Endothelial cell of umbilical vein (primary cell): ENCODE measurements at regions not wholly inside any gene's neighbourhood (a gene's known extent, or its start where the extent isn't known, plus 50 kb on each side); places are given as distances from the start of the nearest gene placed in this dataset.

ENCODE experiments used
- BruUV-seq: library from RNA; stranded (reverse); fragments of 400-500 nt; replicated peaks from 2 replicates; lab custom pipeline; 2021; lab: Mats Ljungman, UMichigan
- CTCF ChIA-PET: fragments of 300-600, 350-600 bp; sonication (Branson Sonifier 250); formaldehyde crosslinking; loops from one replicate; lab custom pipeline; 2021; ENCODE audit warnings: antibody characterized with exemption, inconsistent platforms; lab: Charles Lee
- POLR2A ChIA-PET: fragments of 300-600, 350-600 bp; sonication (Branson Sonifier 250); formaldehyde crosslinking; loops from one replicate; lab custom pipeline; 2021; ENCODE audit warnings: antibody characterized with exemption, inconsistent platforms; lab: Charles Lee
- DNase-seq: peaks from one replicate; pipeline ENCODE4 v3.0.0-alpha.2; 2011; ENCODE audit warnings: low read depth, low spot score
- FAIRE-seq: peaks from 2 replicates; lab custom pipeline; 2011; peaks lifted over from hg19 to GRCh38; lab: Jason Lieb, UNC
- H2AFZ ChIP-seq: 2 replicates; pipeline ENCODE4 v1.6.0; 2012; ENCODE audit warnings: low read depth, low read length, control low read depth, inconsistent platforms
- H3K27ac ChIP-seq: 2 replicates; pipeline ENCODE4 v1.5.1; 2011; ENCODE audit warnings: low read depth, mild to moderate bottlenecking, control low read depth, low read length, moderate library complexity; ENCODE audit not compliant: insufficient read depth
- H3K27me3 ChIP-seq, 2 experiments: 2 replicates each; pipeline versions ENCODE4 v1.6.0 to v1.6.1; 2011; ENCODE audit warnings: low read length in 2 of 2, mixed read lengths in 1 of 2; ENCODE audit not compliant: control insufficient read depth in 2 of 2, insufficient read depth in 2 of 2
- H3K36me3 ChIP-seq, 2 experiments: 2 replicates in 1 of 2; 3 replicates in 1 of 2; pipeline ENCODE4 v1.5.1; 2011; ENCODE audit warnings: low read length in 2 of 2, mild to moderate bottlenecking in 1 of 2, moderate library complexity in 1 of 2; ENCODE audit not compliant: control insufficient read depth in 2 of 2, insufficient read depth in 2 of 2; ENCODE audit errors: extremely low read depth in 1 of 2
- H3K4me1 ChIP-seq: 3 replicates; pipeline ENCODE4 v1.5.1; 2011; ENCODE audit warnings: mild to moderate bottlenecking, low read length; ENCODE audit not compliant: control insufficient read depth, insufficient read depth; ENCODE audit errors: extremely low read depth
- H3K4me2 ChIP-seq: 2 replicates; pipeline ENCODE4 v1.6.1; 2011; ENCODE audit warnings: low read length, control low read depth, mixed read lengths; ENCODE audit not compliant: insufficient read depth
- H3K4me3 ChIP-seq, 3 experiments: fragments of 200-600 bp in 1 of 3; sonication (generic), shearing (Covaris generic) in 1 of 3; replicated peaks in 1 of 3; 2 replicates each; pipeline ENCODE4 v1.5.1; 2011 to 2016; ENCODE audit warnings: control low read depth in 3 of 3, low read length in 3 of 3, mild to moderate bottlenecking in 2 of 3, inconsistent platforms in 1 of 3, low read depth in 1 of 3, moderate library complexity in 1 of 3; ENCODE audit not compliant: insufficient read depth in 1 of 3
- H3K79me2 ChIP-seq: 2 replicates; pipeline ENCODE4 v1.6.0; 2012; ENCODE audit warnings: low read length, inconsistent platforms; ENCODE audit not compliant: control insufficient read depth, insufficient read depth
- H3K9ac ChIP-seq: replicated peaks from 2 replicates; pipeline ENCODE3; 2011; ENCODE audit warnings: low read length, control low read depth; ENCODE audit not compliant: insufficient read depth; ENCODE audit errors: extremely low read depth
- H3K9me1 ChIP-seq: replicated peaks from 3 replicates; pipeline ENCODE4 v1.6.0; 2011; ENCODE audit warnings: mild to moderate bottlenecking, low read length; ENCODE audit not compliant: control insufficient read depth, insufficient read depth; ENCODE audit errors: extremely low read depth
- H3K9me3 ChIP-seq: replicated peaks from 2 replicates; pipeline ENCODE4 v1.5.1; 2012; ENCODE audit warnings: low read length, inconsistent platforms; ENCODE audit not compliant: control insufficient read depth, insufficient read depth
- H4K20me1 ChIP-seq: replicated peaks from 2 replicates; pipeline ENCODE3; 2011; ENCODE audit warnings: mild to moderate bottlenecking, low read length; ENCODE audit not compliant: control insufficient read depth, insufficient read depth; ENCODE audit errors: extremely low read depth
- CTCF ChIP-seq, 2 donors: IDR thresholded peaks; 1 replicate in 1 of 2; 2 replicates in 1 of 2; pipeline ENCODE4 v1.5.1; 2011; ENCODE audit warnings: low read length in 2 of 2, mild to moderate bottlenecking in 2 of 2, moderate library complexity in 2 of 2, control low read depth in 1 of 2, inconsistent platforms in 1 of 2, low read depth in 1 of 2; ENCODE audit not compliant: insufficient read depth in 1 of 2; ENCODE audit errors: extremely low read depth in 1 of 2
- EZH2 ChIP-seq: IDR thresholded peaks from 2 replicates; pipeline ENCODE4 v1.6.1; 2012; ENCODE audit warnings: borderline replicate concordance, low read depth, mild to moderate bottlenecking, moderate library complexity, low read length, inconsistent platforms; ENCODE audit not compliant: severe bottlenecking
- FOS ChIP-seq: IDR thresholded peaks from 2 replicates; pipeline ENCODE4 v1.6.1; 2011; ENCODE audit warnings: mild to moderate bottlenecking, low read length, moderate library complexity, borderline replicate concordance; ENCODE audit not compliant: insufficient read depth
- GATA2 ChIP-seq: IDR thresholded peaks from 2 replicates; pipeline ENCODE4 v1.7.0; 2011; ENCODE audit warnings: low read depth, mild to moderate bottlenecking, moderate library complexity, mixed read lengths, low read length; ENCODE audit not compliant: insufficient read length, insufficient read depth
- JUN ChIP-seq: IDR thresholded peaks from 2 replicates; pipeline ENCODE4 v1.6.1; 2011; ENCODE audit warnings: borderline replicate concordance, low read depth; ENCODE audit not compliant: insufficient read length, insufficient read depth
- MAX ChIP-seq: IDR thresholded peaks from 2 replicates; pipeline ENCODE4 v1.6.1; 2011; ENCODE audit not compliant: insufficient read depth, insufficient read length
- MYC ChIP-seq: IDR thresholded peaks from one replicate; pipeline ENCODE4 v1.6.1; 2011; ENCODE audit warnings: mild to moderate bottlenecking, low read depth, low read length
- POLR2A ChIP-seq: IDR thresholded peaks from 2 replicates; pipeline ENCODE4 v1.6.1; 2012; ENCODE audit warnings: low read depth, mild to moderate bottlenecking, control low read depth, low read length
- POLR2AphosphoS5 ChIP-seq: IDR thresholded peaks from 2 replicates; pipeline ENCODE4 v1.6.1; 2012; ENCODE audit warnings: low read depth, mild to moderate bottlenecking, control low read depth, low read length, moderate library complexity; ENCODE audit not compliant: insufficient read depth
- dilution Hi-C: fragments of 300-500 bp; cut with MboI; formaldehyde crosslinking; loops from one replicate; pipeline ENCODE4 v1.15.0; 2019; ENCODE audit warnings: low sequenced_read_pairs; ENCODE audit not compliant: extremely low pct_ligation_motif_present
- intact Hi-C: fragments of 100-400 bp; cut with micrococcal nuclease; formaldehyde crosslinking; loops from one replicate; pipeline ENCODE4 v1.10.0; 2022

- POLR2A ChIA-PET: no interaction called here
- H3K4me2 ChIP-seq: no peak overlapping the region
- no peak overlapping the region for H3K27ac ChIP-seq
- no peaks in the 10 kb centered on the region for H3K9me3 ChIP-seq
- no peak overlapping the region for H2AFZ ChIP-seq
- no peaks in the 10 kb centered on the region for H3K4me1 ChIP-seq
- CTCF ChIA-PET: no interaction called here
- intact Hi-C loops: no loop called here
- no peak overlapping the region for H3K4me3 ChIP-seq
- no peak for DNase-seq
- no peak for FAIRE-seq
- no peaks in the 10 kb centered on the region for H3K79me2 ChIP-seq
- no peaks in the 10 kb centered on the region for H3K27me3 ChIP-seq
- BruUV-seq: no TSS peak
- dilution Hi-C loops: no loop called here
- no peaks in the 10 kb centered on the region for H4K20me1 ChIP-seq
- no peaks in the 10 kb centered on the region for H3K9me1 ChIP-seq
- H3K36me3 ChIP-seq: no peaks in the 10 kb centered on the region
- TF ChIP-seq GATA2 (no peak), MAX (no peak), POLR2A (no peak), FOS (no peak), POLR2AphosphoS5 (no peak), CTCF (IDR thresholded peaks at IDR 0.05; ENCODE audit: extremely low read depth in 1 of 2, insufficient read depth in 1 of 2, low read depth in 1 of 2, low read length in 2 of 2) (no peak), EZH2 (no peak), MYC (no peak), JUN (no peak)
- no peak overlapping the region for H3K9ac ChIP-seq
These were observed 158.5 kb upstream of the FOXN3 start for GRCh38 chr14:89575386-89576061.
